ENCODE measurements at regions not wholly inside any gene's neighbourhood (a gene's known extent, or its start where the extent isn't known, plus 50 kb on each side); places are given as distances from the start of the nearest gene placed in this dataset.

- TF ChIP-seq YY1 (IDR thresholded peaks at IDR 0.05; ENCODE audit: insufficient read depth, insufficient read length), result no peak
- TF ChIP-seq ZNF274 (IDR thresholded peaks at IDR 0.05; ENCODE audit: low read depth, low read length), result no peak
- TF ChIP-seq SUZ12 (IDR thresholded peaks at IDR 0.05; ENCODE audit: extremely low read depth, insufficient read depth, insufficient read length), result no peak
Observed at GRCh38 chr2:143903172-143903856, 616.6 kb downstream of the ZEB2 start.

Measured in NT2/D1 (cell line).